ENCODE measurements at regions not wholly inside any gene's neighbourhood (a gene's known extent, or its start where the extent isn't known, plus 50 kb on each side); places are given as distances from the start of the nearest gene placed in this dataset.

DNA sequence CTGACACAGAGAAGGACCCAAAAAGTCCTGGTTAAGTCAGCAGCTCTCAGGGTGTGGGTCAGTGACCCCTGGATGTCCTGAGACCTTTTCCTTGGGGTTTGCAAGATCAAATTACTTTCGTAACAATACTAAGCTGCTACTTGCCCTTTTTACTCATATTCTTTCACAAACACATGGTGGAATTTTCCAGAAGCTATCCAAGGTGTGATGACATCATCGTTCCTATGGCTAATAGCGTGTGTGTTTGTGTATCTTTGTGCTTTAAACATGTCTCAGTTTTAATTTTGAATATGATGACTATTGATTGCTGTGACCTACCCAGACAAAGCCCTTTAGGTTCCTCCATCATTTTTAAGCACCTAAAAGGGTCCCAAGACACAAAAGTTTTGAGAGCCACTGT lies 176.2 kb downstream of the PHETA1 start:
- H3K4me3 Mint-ChIP-seq, result no peak overlapping the region
- ATAC-seq (no peak), DNase-seq (no peak)
- no peaks in the 10 kb centered on the region for H3K36me3 Mint-ChIP-seq (ENCODE audit: low read depth)
- H3K9me3 ChIP-seq (ENCODE audit: control insufficient read depth, low read length, poor library complexity, severe bottlenecking), result no peaks in the 10 kb centered on the region
- H3K27ac Mint-ChIP-seq, result no peak overlapping the region
- H3K4me1 Mint-ChIP-seq, result no peaks in the 10 kb centered on the region
- peaks cover 67% of the 10 kb centered on the region for H3K27me3 Mint-ChIP-seq

DNA sequence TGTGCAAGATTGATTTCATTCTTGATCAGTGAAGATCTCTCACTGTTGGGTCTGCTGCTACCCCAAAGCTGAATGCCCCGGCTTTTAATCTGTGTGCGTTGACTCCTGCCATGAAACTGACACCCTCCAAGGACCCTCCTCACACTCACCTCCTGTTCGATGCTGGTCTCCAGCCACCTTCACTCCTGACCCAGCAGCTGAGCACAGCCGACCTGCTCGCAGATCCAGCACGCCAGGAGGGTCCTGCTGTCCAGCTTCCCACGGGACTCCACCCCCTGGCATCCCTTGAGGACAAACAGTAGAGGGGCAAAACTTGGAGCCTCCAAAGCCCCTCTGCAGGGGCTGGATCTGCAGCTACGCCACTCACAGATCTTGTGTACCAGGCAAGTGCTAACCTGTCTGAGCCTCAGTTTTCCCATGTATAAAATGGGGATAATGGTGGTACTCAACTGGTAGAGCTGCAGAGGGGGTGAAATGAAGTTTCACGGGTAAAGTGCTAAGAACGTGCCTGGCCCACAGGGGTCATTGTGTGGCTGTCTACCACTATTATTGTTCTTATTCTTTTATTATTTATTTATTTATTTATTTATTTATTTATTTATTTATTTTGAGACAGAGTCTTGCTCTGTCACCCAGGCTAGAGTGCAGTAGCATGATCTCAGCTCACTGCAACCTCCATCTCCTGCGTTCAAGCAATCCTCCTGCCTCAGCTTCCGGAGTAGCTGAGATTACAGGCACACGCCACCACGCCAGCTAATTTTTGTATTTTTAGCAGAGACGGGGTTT lies 178.0 kb downstream of the PHETA1 start:
- Mint-ChIP-seq H3K27me3 (peaks cover 52% of the 10 kb centered on the region), H3K4me1 (no peaks in the 10 kb centered on the region), H3K4me3 (no peak overlapping the region), H3K36me3 (ENCODE audit: low read depth) (peaks cover 1% of the 10 kb centered on the region), H3K27ac (no peak overlapping the region)
- H3K9me3 ChIP-seq (ENCODE audit: control insufficient read depth, low read length, poor library complexity, severe bottlenecking), result no peaks in the 10 kb centered on the region
- no peak for DNase-seq
- no peak for ATAC-seq

DNA sequence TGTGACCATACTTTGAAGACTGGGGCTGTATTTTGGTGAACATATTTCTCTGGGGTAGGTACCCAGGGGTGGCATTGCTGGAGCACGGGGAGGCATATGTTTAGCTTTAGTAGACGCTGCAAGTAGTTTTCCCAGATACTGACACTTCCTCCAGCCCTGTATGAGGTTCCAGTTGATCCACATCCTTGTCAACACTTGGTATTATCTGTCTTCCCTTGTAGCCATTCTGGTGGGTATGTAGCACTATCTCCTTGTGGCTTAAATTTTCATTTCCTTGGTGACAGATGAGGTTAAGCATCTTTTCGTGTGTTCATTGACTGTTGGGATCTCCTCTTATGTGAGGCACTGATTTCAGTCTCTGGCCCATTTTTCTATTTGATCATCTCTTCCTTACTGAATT lies 179.1 kb downstream of the PHETA1 start:
- Mint-ChIP-seq H3K36me3 (ENCODE audit: low read depth) (peaks cover 2% of the 10 kb centered on the region), H3K4me1 (no peaks in the 10 kb centered on the region), H3K4me3 (no peak overlapping the region), H3K27ac (no peak overlapping the region), H3K27me3 (peaks cover 44% of the 10 kb centered on the region)
- no peak for DNase-seq
- no peak for ATAC-seq
- H3K9me3 ChIP-seq (ENCODE audit: control insufficient read depth, low read length, poor library complexity, severe bottlenecking), result no peaks in the 10 kb centered on the region

DNA sequence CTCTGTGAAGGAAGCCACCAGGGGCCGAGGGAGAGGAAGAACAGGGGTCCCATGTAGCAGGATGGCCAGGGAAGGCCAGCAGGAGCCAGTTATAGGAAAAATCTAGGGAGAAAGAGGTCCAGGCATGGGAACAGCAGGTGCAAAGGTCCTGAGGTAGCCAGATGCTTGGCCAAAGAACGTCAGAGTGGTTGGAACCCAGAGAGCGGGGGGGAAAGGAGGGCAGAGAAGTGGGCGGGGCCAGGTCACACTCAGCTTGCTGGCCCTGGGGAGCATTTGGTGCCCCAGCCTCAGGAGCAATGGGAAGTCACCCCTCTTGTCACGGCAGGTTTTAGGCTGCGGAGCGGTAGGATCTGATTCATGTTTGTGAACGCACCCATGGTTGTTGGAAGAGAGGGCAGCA lies 180.5 kb downstream of the PHETA1 start:
- H3K9me3 ChIP-seq (ENCODE audit: control insufficient read depth, low read length, poor library complexity, severe bottlenecking), result no peaks in the 10 kb centered on the region
- Mint-ChIP-seq H3K36me3 (ENCODE audit: low read depth) (peaks cover 2% of the 10 kb centered on the region), H3K4me3 (no peak overlapping the region), H3K27ac (no peak overlapping the region), H3K27me3 (peaks cover 30% of the 10 kb centered on the region), H3K4me1 (no peaks in the 10 kb centered on the region)
- no peak for DNase-seq
- no peak for ATAC-seq

DNA sequence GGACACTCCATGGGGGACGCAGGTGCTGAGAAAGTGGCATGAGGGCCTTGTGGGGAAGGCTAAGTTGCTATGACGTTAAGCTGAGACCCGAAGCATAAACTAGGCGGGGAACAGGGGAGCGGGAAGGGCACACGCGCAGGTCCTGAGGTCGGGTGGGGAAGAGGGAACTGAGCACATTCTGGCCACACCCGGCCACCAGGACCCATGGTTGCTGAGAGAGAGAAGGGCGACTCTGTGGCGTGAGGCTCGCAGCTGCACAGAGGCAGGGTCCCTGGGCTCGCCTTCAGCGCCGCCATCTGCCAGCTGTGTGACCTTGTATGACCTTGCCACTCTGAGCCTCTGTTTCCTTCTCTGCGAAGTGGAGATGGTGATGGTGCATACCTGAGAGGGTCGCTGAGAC lies 182.5 kb downstream of the PHETA1 start:
- DNase-seq (no peak), ATAC-seq (no peak)
- Mint-ChIP-seq H3K27me3 (peaks cover 34% of the 10 kb centered on the region), H3K4me1 (peaks cover 1% of the 10 kb centered on the region), H3K27ac (no peak overlapping the region), H3K4me3 (no peak overlapping the region), H3K36me3 (ENCODE audit: low read depth) (peaks cover 2% of the 10 kb centered on the region)
- no peaks in the 10 kb centered on the region for H3K9me3 ChIP-seq (ENCODE audit: control insufficient read depth, low read length, poor library complexity, severe bottlenecking)

DNA sequence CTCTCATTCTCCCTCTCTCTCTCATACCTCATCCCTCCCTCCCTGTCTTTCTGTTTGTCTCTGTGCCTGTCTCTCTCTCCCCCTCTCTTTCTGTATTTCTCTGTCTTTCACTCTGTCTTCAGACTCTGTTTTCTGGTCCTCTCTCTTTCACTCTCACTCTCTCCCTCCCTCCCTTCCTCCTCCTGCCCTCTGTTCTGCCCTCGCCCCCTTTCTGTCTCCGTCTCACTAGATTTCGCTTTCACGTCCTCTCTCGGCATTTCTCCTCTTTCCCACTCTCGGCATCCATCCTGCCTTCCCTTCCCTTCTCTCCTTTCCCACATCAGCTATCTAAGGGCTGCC lies 183.0 kb downstream of the PHETA1 start:
- Mint-ChIP-seq H3K36me3 (ENCODE audit: low read depth) (peaks cover 2% of the 10 kb centered on the region), H3K4me1 (peaks cover 3% of the 10 kb centered on the region), H3K27me3 (peaks cover 38% of the 10 kb centered on the region), H3K4me3 (no peak overlapping the region), H3K27ac (no peak overlapping the region)
- ATAC-seq (no peak), DNase-seq (no peak)
- H3K9me3 ChIP-seq (ENCODE audit: control insufficient read depth, low read length, poor library complexity, severe bottlenecking), result no peaks in the 10 kb centered on the region

DNA sequence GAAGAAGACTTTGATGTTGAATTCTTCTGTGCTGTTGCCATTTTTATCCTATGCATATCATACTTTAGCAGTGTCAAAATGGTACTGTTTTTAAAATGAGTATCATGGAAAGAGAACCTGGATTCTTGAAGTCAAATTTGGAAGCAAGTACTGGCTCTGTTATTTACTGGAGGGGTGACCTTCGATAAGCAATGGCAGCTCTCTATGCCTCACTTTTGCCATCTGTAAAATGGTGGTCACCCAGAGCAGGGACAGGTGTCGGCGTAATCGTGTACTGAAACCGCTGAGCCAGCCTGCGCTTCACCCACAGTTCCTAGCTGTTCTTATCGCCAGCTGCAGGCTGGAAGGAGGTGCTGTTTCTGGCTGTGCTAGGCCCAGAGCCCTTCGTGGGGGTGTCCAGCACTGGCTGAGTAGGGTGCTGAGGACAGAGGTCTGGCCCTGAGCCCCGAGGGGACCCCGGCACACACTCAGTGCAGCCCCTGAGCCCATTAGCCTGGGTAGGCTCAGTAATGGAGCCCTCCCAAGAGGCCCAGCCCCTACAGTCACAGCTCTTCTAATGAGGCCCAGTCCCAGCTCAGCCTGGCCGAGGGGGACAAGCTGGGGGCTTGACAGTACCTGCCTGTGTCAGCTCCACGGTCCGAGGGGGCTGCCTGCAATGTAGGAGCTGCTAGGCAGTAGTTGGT lies 183.5 kb downstream of the PHETA1 start:
- no peak for ATAC-seq
- Mint-ChIP-seq H3K4me1 (peaks cover 3% of the 10 kb centered on the region), H3K36me3 (ENCODE audit: low read depth) (peaks cover 2% of the 10 kb centered on the region), H3K4me3 (no peak overlapping the region), H3K27ac (no peak overlapping the region), H3K27me3 (peaks cover 36% of the 10 kb centered on the region)
- no peaks in the 10 kb centered on the region for H3K9me3 ChIP-seq (ENCODE audit: control insufficient read depth, low read length, poor library complexity, severe bottlenecking)
- no peak for DNase-seq

DNA sequence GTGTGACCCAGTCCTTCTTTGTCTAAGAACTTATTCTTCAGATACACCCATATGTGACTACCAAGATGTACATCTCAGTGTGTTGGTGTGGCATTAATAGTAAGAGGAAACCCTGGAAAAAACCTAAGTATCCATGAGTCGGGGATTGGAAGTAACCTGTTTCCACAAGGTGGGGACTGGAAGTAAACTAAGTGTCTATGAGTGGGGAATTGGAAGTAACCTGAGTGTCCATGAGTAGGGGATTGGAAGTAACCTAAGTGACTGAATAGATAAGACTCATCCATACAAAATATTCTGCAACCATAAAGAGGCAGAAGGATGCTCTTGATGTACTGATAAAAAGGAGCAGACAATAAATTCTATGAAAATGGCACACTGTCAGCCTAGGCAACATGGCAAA lies 184.7 kb downstream of the PHETA1 start:
- Mint-ChIP-seq H3K36me3 (ENCODE audit: low read depth) (peaks cover 2% of the 10 kb centered on the region), H3K4me3 (no peak overlapping the region), H3K4me1 (peaks cover 3% of the 10 kb centered on the region), H3K27me3 (peaks cover 36% of the 10 kb centered on the region), H3K27ac (no peak overlapping the region)
- no peaks in the 10 kb centered on the region for H3K9me3 ChIP-seq (ENCODE audit: control insufficient read depth, low read length, poor library complexity, severe bottlenecking)
- ATAC-seq (no peak), DNase-seq (no peak)

DNA sequence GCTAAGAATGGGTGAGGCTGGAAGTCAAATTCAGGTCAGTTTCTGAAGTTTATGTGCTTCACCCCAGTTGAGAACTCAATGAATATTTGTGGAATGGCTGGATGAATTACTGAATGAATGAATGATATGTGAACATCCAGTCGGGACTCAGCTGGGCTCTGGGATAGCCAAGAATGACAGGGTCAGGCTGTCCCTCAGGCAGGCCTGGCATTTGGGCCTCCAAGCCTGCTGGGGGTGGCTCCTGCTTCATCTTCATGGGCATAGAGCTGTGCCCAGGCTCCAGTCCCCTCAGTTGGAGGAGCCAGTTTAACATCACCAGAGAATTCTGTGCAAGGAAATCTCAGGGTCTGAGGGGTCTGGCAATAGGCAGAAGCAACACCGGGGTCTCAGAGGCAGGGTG lies 185.8 kb downstream of the PHETA1 start:
- Mint-ChIP-seq H3K27ac (no peak overlapping the region), H3K4me1 (peaks cover 3% of the 10 kb centered on the region), H3K36me3 (ENCODE audit: low read depth) (peaks cover 2% of the 10 kb centered on the region), H3K4me3 (no peak overlapping the region), H3K27me3 (peaks cover 45% of the 10 kb centered on the region)
- DNase-seq (no peak), ATAC-seq (no peak)
- no peaks in the 10 kb centered on the region for H3K9me3 ChIP-seq (ENCODE audit: control insufficient read depth, low read length, poor library complexity, severe bottlenecking)

DNA sequence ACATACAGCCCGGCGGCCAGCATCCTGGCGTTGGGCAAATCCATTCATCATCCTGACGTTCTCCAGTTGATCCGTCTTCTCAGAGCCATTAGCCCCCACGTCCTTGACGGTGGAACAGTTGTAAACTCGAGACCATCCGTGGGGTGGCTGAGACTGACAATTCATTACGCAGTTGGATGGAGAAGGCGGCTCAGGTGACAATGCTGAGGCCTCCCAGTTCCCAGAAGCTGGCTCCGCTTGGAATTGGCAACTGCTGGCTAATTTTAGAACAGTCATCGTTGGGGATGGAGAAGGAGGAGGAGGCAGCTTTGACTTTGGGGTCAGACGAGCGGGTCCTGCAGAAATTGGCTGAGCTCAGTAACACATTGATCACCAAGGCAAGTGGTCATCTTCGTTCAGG lies 186.5 kb downstream of the PHETA1 start:
- no peak overlapping the region for H3K4me3 Mint-ChIP-seq
- peaks cover 3% of the 10 kb centered on the region for H3K4me1 Mint-ChIP-seq
- H3K27ac Mint-ChIP-seq, result no peak overlapping the region
- DNase-seq, result no peak
- no peak for ATAC-seq
- H3K36me3 Mint-ChIP-seq (ENCODE audit: low read depth), result peaks cover 2% of the 10 kb centered on the region
- H3K9me3 ChIP-seq (ENCODE audit: control insufficient read depth, low read length, poor library complexity, severe bottlenecking), result no peaks in the 10 kb centered on the region
- H3K27me3 Mint-ChIP-seq, result peaks cover 47% of the 10 kb centered on the region

DNA sequence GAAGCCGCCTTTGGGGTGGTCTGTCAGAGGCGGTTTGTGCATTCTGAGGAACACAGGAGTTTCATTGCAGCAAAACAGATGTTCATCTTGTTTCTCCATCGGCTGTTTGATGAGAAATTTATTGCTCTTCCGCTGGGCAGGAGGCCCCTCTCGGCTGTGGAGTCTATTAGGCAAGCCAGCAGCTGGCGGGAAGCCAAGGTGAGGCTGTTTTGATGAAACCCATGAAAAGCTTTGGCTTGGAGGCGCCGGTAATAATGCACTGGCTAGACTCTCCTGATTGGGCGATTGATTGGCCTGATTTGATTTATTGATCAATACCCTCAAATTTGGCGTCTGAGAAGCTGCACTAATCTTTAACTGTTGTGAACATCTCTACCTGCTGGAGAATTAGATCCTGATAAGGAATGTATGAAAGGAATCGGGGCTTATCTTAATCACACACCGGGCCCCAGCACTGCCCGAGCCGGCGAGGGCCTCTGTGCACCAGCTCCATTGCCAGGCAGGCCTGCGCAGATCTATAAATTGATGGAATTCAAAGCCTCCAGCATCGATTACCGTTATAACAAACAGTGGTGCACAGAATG lies 187.7 kb downstream of the PHETA1 start:
- H3K4me3 Mint-ChIP-seq, result no peak overlapping the region
- H3K27me3 Mint-ChIP-seq, result peaks cover 56% of the 10 kb centered on the region
- H3K36me3 Mint-ChIP-seq (ENCODE audit: low read depth), result peaks cover 2% of the 10 kb centered on the region
- peaks cover 3% of the 10 kb centered on the region for H3K4me1 Mint-ChIP-seq
- H3K9me3 ChIP-seq (ENCODE audit: control insufficient read depth, low read length, poor library complexity, severe bottlenecking), result no peaks in the 10 kb centered on the region
- ATAC-seq (no peak), DNase-seq (no peak)
- H3K27ac Mint-ChIP-seq, result no peak overlapping the region

DNA sequence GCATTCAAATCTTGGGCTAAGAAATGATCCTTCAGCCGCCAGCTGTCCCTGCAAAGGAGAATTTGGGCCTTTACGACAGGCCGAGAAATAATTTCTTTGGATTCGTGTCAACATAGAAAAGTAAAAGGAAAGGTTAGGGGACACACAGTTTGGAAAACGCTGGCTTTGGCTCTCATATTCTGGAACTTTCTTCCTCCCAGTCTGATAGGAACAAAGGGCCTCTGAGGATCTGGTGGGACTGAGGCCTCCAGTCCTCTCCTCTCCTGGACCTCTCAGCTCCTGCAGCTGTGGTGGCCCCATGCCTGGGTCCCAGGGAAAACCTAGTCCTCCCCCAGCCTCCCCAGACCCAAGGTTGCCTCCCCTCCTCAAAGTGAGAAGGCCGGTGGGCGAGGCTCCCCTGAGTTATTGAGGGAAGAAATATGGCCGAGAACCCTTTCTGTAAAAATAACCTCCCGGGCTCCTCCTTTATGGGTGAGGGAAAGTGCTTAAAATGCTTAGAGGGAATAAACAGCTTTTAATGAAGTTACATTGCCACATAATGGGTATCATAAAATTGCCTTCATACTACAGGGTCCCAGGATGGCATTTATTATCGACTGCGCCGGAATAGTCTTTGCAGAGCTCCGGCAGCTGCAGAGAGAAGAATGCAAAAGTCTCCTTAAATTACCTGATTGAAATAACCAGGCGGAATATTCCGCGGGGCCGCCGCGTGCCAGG lies 188.3 kb downstream of the PHETA1 start:
- Mint-ChIP-seq H3K36me3 (ENCODE audit: low read depth) (no peaks in the 10 kb centered on the region), H3K27ac (no peak overlapping the region)
- DNase-seq, result no peak

More for the DNA sequence above, 188.3 kb downstream of the PHETA1 start:
- no peaks in the 10 kb centered on the region for H3K9me3 ChIP-seq (ENCODE audit: control insufficient read depth, low read length, poor library complexity, severe bottlenecking)
- no peak for ATAC-seq
- H3K4me1 Mint-ChIP-seq, result peaks cover 3% of the 10 kb centered on the region
- peaks cover 62% of the 10 kb centered on the region for H3K27me3 Mint-ChIP-seq
- no peak overlapping the region for H3K4me3 Mint-ChIP-seq

All from T-helper 17 cell (primary cell).